ENCODE measurements at regions not wholly inside any gene's neighbourhood (a gene's known extent, or its start where the extent isn't known, plus 50 kb on each side); places are given as distances from the start of the nearest gene placed in this dataset.

DNA sequence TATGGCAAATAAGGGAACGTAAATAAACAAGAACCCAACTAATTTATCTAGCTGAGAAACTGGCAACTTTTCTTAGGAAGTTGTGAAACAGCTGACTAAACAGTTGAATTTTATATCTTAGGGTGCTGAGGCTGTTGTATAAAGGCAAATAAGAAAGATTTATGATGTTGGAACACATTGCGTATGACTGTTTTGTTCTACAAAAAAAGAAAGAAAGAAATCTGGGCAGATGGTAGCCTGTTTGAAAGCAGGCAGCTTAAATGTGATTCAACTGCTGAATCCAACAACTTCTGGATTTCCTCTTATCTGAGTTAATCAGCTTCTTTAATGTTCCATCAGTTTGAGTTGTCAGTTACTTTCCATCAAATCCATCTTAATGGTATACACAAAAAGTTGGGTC, 214.5 kb downstream of the SNX13 start:
- Histone ChIP-seq H3K4me3 (ENCODE audit: low read length, poor library complexity, severe bottlenecking) (no peak overlapping the region), H3K4me2 (ENCODE audit: low read depth, low read length, poor library complexity, severe bottlenecking) (no peak overlapping the region), H2AFZ (ENCODE audit: low read length) (no peak overlapping the region), H3K9ac (ENCODE audit: low read depth, low read length, poor library complexity, severe bottlenecking) (no peak overlapping the region), H4K20me1 (ENCODE audit: insufficient read depth, low read length, poor library complexity, severe bottlenecking) (no peaks in the 10 kb centered on the region), H3F3A (ENCODE audit: low read depth) (no peaks in the 10 kb centered on the region), H3K9me3 (ENCODE audit: insufficient read depth, low read depth, low read length) (no peaks in the 10 kb centered on the region), H3K27me3 (ENCODE audit: insufficient read depth, low read length, poor library complexity, severe bottlenecking) (no peaks in the 10 kb centered on the region), H3K9me2 (replicated peaks; ENCODE audit: low read depth, low read length) (no peaks in the 10 kb centered on the region), H3K79me2 (ENCODE audit: insufficient read depth, low read length) (no peaks in the 10 kb centered on the region), H3K36me3 (ENCODE audit: insufficient read depth, low read length) (no peaks in the 10 kb centered on the region), H3K4me1 (ENCODE audit: insufficient read depth, low read length, poor library complexity, severe bottlenecking) (no peaks in the 10 kb centered on the region)
- TF ChIP-seq, protein P1, sequence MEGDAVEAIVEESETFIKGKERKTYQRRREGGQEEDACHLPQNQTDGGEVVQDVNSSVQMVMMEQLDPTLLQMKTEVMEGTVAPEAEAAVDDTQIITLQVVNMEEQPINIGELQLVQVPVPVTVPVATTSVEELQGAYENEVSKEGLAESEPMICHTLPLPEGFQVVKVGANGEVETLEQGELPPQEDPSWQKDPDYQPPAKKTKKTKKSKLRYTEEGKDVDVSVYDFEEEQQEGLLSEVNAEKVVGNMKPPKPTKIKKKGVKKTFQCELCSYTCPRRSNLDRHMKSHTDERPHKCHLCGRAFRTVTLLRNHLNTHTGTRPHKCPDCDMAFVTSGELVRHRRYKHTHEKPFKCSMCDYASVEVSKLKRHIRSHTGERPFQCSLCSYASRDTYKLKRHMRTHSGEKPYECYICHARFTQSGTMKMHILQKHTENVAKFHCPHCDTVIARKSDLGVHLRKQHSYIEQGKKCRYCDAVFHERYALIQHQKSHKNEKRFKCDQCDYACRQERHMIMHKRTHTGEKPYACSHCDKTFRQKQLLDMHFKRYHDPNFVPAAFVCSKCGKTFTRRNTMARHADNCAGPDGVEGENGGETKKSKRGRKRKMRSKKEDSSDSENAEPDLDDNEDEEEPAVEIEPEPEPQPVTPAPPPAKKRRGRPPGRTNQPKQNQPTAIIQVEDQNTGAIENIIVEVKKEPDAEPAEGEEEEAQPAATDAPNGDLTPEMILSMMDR (conservative IDR thresholded peaks at IDR 0.05; ENCODE audit: low read length) = no peak
- TF ChIP-seq EZH2phosphoT487 (IDR thresholded peaks at IDR 0.05; ENCODE audit: borderline replicate concordance) = no peak

DNA sequence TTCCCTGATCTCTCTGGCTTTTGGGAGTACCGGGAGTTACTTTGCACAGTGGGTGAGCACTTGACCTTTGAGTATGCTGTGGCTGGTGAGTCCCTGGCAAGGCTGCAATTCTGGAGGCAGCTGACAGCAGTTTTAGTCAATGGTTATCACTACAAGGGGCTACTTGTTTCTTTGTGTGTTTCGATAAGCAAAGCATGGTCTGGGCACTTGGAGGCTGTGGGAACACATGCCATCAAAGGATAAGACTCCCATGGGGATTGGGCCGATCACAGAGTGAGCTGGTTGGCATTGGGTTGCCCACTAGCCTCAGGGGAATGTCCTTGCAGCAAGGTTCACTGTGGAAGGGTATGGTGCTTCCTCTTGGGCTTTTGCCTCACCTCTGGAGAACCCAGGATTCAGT, 208.2 kb downstream of the SNX13 start:
- no peak overlapping the region for H2AFZ ChIP-seq (ENCODE audit: low read length)
- H3K4me3 ChIP-seq (ENCODE audit: low read length, poor library complexity, severe bottlenecking) = no peak overlapping the region
- H3K4me1 ChIP-seq (ENCODE audit: insufficient read depth, low read length, poor library complexity, severe bottlenecking) = no peaks in the 10 kb centered on the region
- H4K20me1 ChIP-seq (ENCODE audit: insufficient read depth, low read length, poor library complexity, severe bottlenecking) = no peaks in the 10 kb centered on the region
- no peak overlapping the region for H3K4me2 ChIP-seq (ENCODE audit: low read depth, low read length, poor library complexity, severe bottlenecking)
- H3K27me3 ChIP-seq (ENCODE audit: insufficient read depth, low read length, poor library complexity, severe bottlenecking) = no peaks in the 10 kb centered on the region
- H3K79me2 ChIP-seq (ENCODE audit: insufficient read depth, low read length) = no peaks in the 10 kb centered on the region
- H3K36me3 ChIP-seq (ENCODE audit: insufficient read depth, low read length) = no peaks in the 10 kb centered on the region
- no peak for TF ChIP-seq EZH2phosphoT487 (IDR thresholded peaks at IDR 0.05; ENCODE audit: borderline replicate concordance)
- TF ChIP-seq, protein P1 (conservative IDR thresholded peaks at IDR 0.05; ENCODE audit: low read length) = no peak
- no peaks in the 10 kb centered on the region for H3K9me2 ChIP-seq (replicated peaks; ENCODE audit: low read depth, low read length)
- H3F3A ChIP-seq (ENCODE audit: low read depth) = no peaks in the 10 kb centered on the region
- H3K9me3 ChIP-seq (ENCODE audit: insufficient read depth, low read depth, low read length) = no peaks in the 10 kb centered on the region; the same call in 1 of the 2 replicates
- no peak overlapping the region for H3K9ac ChIP-seq (ENCODE audit: low read depth, low read length, poor library complexity, severe bottlenecking)

Data from Loucy (cell line).